ENCODE measurements at regions not wholly inside any gene's neighbourhood (a gene's known extent, or its start where the extent isn't known, plus 50 kb on each side); places are given as distances from the start of the nearest gene placed in this dataset.

DNA sequence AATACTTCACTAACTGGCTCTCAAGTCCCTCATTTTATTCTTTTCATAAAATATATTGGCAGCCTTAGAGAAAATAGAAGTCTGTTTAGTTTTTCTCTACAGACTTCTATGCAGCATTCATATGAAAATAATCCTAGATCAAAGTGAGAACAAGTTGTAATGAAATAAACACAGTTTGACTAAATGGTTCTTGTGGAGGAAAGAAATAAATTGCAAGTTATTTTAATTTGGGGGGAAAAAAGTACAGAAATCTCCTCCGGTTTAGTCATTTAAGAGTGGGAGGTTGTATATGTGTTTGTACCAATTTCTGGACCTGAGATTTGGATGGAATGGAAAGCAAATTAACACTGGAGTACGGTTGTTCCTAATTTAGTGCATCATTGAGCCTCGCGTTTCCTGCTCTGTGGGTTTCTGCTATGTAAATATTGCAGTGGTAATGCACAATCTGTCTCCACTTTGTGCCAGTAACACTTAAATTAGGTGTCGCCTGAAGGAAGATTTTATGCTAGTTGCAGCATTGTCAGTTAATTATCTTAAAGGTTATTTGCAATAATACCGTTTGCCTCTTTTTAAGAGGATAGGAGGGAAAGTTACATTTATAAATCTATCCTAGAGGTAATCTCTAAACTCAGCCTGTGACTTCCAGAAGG is 100.2 kb downstream of the ZIC5 start:
- H3K4me3 ChIP-seq (ENCODE audit: low read depth, low read length), result no peak overlapping the region
- no peak for TF ChIP-seq POLR2A (IDR thresholded peaks at IDR 0.05; ENCODE audit: extremely low read depth, insufficient read length)
- TF ChIP-seq, protein P1, sequence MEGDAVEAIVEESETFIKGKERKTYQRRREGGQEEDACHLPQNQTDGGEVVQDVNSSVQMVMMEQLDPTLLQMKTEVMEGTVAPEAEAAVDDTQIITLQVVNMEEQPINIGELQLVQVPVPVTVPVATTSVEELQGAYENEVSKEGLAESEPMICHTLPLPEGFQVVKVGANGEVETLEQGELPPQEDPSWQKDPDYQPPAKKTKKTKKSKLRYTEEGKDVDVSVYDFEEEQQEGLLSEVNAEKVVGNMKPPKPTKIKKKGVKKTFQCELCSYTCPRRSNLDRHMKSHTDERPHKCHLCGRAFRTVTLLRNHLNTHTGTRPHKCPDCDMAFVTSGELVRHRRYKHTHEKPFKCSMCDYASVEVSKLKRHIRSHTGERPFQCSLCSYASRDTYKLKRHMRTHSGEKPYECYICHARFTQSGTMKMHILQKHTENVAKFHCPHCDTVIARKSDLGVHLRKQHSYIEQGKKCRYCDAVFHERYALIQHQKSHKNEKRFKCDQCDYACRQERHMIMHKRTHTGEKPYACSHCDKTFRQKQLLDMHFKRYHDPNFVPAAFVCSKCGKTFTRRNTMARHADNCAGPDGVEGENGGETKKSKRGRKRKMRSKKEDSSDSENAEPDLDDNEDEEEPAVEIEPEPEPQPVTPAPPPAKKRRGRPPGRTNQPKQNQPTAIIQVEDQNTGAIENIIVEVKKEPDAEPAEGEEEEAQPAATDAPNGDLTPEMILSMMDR (IDR thresholded peaks at IDR 0.05; ENCODE audit: low read depth, low read length), result no peak
- TF ChIP-seq MYC (IDR thresholded peaks at IDR 0.05; ENCODE audit: low read depth, low read length), result no peak
- TF ChIP-seq, protein P2, sequence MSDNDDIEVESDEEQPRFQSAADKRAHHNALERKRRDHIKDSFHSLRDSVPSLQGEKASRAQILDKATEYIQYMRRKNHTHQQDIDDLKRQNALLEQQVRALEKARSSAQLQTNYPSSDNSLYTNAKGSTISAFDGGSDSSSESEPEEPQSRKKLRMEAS (IDR thresholded peaks at IDR 0.05; ENCODE audit: low read depth, low read length), result no peak
- no peak for DNase-seq (ENCODE audit: low read depth)

DNA sequence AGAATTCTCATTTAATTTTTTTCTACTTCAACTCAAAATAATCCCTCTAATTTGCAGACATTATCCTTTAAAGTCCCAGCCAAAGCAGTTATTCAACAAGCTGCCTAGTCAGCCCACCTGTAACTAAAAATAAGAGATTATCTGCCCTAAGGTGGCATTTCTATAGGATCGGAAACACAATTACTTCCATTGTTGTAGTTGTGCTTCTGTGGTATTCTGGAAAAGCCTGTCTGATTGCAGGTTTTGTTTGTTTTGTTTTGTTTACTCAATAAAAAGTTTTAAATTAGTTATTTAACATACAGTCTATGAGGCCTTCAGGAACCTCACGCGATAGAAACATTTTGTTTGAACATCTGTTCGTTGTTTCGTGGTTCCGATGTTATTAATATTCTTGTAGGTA is 101.0 kb downstream of the ZIC5 start:
- no peak overlapping the region for H3K4me3 ChIP-seq (ENCODE audit: low read depth, low read length)
- TF ChIP-seq, protein P1 (IDR thresholded peaks at IDR 0.05; ENCODE audit: low read depth, low read length), result no peak
- no peak for TF ChIP-seq POLR2A (IDR thresholded peaks at IDR 0.05; ENCODE audit: extremely low read depth, insufficient read length)
- no peak for DNase-seq (ENCODE audit: low read depth)

DNA sequence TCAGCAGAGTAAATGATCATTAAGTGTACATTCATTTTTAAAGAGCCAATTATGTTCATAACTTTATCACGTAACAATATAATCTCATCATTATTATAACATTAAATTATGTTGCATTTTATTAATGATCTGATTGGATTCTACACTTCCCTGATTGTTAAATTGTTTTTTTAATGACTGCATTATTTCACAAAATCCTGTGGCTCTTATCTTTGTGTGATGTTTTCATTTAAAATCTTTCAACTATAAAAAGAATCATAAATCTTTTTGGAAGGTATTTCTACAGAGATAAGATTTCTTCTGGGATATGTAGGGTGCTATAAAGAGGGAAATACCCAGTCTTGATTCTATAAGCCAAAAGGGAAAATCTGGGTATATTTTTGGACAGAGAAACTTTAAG is 101.7 kb downstream of the ZIC5 start:
- TF ChIP-seq, protein P2 (IDR thresholded peaks at IDR 0.05; ENCODE audit: low read depth, low read length), result no peak
- no peak for TF ChIP-seq POLR2A (IDR thresholded peaks at IDR 0.05; ENCODE audit: extremely low read depth, insufficient read length)
- TF ChIP-seq, protein P1 (IDR thresholded peaks at IDR 0.05; ENCODE audit: low read depth, low read length), result no peak
- TF ChIP-seq MYC (IDR thresholded peaks at IDR 0.05; ENCODE audit: low read depth, low read length), result no peak
- no peak for DNase-seq (ENCODE audit: low read depth)
- H3K4me3 ChIP-seq (ENCODE audit: low read depth, low read length), result no peak overlapping the region

DNA sequence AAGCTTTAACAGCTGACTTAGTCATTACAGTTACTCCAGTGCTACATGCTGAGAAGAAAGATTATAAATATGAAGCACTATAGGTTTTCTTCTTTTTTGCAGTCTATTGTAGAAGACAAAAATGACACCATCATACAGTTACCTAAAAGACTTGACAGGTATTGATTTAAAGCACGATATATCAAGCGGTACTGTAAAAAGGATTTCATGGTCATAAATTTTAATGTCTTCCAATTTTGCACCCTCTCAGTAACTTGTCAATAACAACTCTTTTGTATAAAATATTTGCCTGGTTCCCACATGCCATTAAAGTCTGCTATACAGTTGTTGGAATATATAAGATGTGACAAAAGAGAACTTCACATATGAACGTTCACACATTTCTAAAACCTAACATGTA is 102.8 kb downstream of the ZIC5 start:
- no peak for DNase-seq (ENCODE audit: low read depth)
- no peak overlapping the region for H3K4me3 ChIP-seq (ENCODE audit: low read depth, low read length)
- TF ChIP-seq MYC (IDR thresholded peaks at IDR 0.05; ENCODE audit: low read depth, low read length), result no peak
- TF ChIP-seq, protein P2 (IDR thresholded peaks at IDR 0.05; ENCODE audit: low read depth, low read length), result no peak

DNA sequence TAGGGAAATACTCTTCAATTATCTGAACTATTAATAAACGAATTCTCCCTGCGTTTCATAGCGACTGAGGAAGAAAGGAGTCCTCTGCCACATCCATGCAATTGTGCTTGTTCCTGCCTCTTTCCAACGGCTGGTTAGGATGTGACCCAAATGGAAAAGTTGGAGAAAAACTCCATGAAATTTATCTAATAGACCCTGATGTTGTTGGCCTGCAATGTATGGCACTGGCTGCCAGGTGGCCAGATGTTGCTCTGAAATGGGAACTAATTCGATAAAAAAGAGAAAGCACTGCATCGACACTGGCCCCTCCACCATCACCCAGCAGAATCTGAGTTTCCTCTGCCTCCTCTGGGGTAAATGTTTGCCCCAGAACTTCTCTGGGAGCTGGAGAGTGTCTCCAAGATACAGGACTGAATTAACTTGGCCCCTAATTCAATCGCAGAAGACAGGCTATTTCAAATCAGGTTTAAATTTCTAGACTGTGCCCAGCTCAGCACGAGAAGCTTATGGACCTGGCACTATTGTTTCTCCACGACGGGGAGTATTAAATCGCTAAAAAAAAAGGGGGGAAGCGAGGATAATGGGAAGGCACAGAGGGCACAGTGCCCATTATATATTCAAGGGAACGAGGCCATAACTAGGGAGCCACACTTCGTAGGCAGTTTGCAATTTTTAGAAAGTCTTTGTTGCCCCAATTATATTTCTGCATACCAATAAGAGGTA is 103.9 kb downstream of the ZIC5 start:
- no peak for DNase-seq (ENCODE audit: low read depth)
- H3K4me3 ChIP-seq (ENCODE audit: low read depth, low read length), result no peak overlapping the region
- TF ChIP-seq MYC (IDR thresholded peaks at IDR 0.05; ENCODE audit: low read depth, low read length) (no peak), POLR2A (IDR thresholded peaks at IDR 0.05; ENCODE audit: extremely low read depth, insufficient read length) (no peak)
- TF ChIP-seq, protein P2 (IDR thresholded peaks at IDR 0.05; ENCODE audit: low read depth, low read length), result no peak
- TF ChIP-seq, protein P1 (IDR thresholded peaks at IDR 0.05; ENCODE audit: low read depth, low read length), result no peak

DNA sequence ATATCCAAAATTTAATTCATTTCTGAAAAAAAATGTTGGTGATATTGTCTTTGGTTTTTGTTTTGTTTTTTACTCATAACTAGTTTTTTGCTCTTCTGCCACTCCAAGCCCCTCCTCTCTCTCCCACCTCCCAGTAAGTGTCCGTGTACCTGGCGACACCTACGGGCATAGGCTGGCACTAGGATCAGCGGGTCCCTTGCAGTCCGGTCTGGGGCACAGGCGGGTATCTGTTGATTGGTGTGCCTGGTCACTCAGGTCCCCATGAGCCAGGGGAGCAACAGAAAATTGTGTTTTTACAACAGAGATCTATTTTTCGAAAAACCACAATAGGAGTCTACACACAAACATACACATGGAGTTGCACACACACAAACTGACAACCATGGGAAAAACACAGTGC is 104.8 kb downstream of the ZIC5 start:
- no peak for DNase-seq (ENCODE audit: low read depth)
- no peak overlapping the region for H3K4me3 ChIP-seq (ENCODE audit: low read depth, low read length)
- TF ChIP-seq POLR2A (IDR thresholded peaks at IDR 0.05; ENCODE audit: extremely low read depth, insufficient read length), result no peak
- TF ChIP-seq, protein P1 (IDR thresholded peaks at IDR 0.05; ENCODE audit: low read depth, low read length), result no peak
- TF ChIP-seq, protein P2 (IDR thresholded peaks at IDR 0.05; ENCODE audit: low read depth, low read length), result no peak
- TF ChIP-seq MYC (IDR thresholded peaks at IDR 0.05; ENCODE audit: low read depth, low read length), result no peak
